Endothelial cell of umbilical vein (primary cell): ENCODE measurements at regions not wholly inside any gene's neighbourhood (a gene's known extent, or its start where the extent isn't known, plus 50 kb on each side); places are given as distances from the start of the nearest gene placed in this dataset.

ENCODE experiments used
- BruUV-seq: library from RNA; stranded (reverse); fragments of 400-500 nt; replicated peaks from 2 replicates; lab custom pipeline; 2021; lab: Mats Ljungman, UMichigan
- CTCF ChIA-PET: fragments of 300-600, 350-600 bp; sonication (Branson Sonifier 250); formaldehyde crosslinking; loops from one replicate; lab custom pipeline; 2021; ENCODE audit warnings: antibody characterized with exemption, inconsistent platforms; lab: Charles Lee
- POLR2A ChIA-PET: fragments of 300-600, 350-600 bp; sonication (Branson Sonifier 250); formaldehyde crosslinking; loops from one replicate; lab custom pipeline; 2021; ENCODE audit warnings: antibody characterized with exemption, inconsistent platforms; lab: Charles Lee
- DNase-seq: peaks from one replicate; pipeline ENCODE4 v3.0.0-alpha.2; 2011; ENCODE audit warnings: low read depth, low spot score
- FAIRE-seq: peaks from 2 replicates; lab custom pipeline; 2011; peaks lifted over from hg19 to GRCh38; lab: Jason Lieb, UNC
- H2AFZ ChIP-seq: 2 replicates; pipeline ENCODE4 v1.6.0; 2012; ENCODE audit warnings: low read depth, low read length, control low read depth, inconsistent platforms
- H3K27ac ChIP-seq: 2 replicates; pipeline ENCODE4 v1.5.1; 2011; ENCODE audit warnings: low read depth, mild to moderate bottlenecking, control low read depth, low read length, moderate library complexity; ENCODE audit not compliant: insufficient read depth
- H3K27me3 ChIP-seq, 2 experiments: 2 replicates each; pipeline versions ENCODE4 v1.6.0 to v1.6.1; 2011; ENCODE audit warnings: low read length in 2 of 2, mixed read lengths in 1 of 2; ENCODE audit not compliant: control insufficient read depth in 2 of 2, insufficient read depth in 2 of 2
- H3K36me3 ChIP-seq, 2 experiments: 2 replicates in 1 of 2; 3 replicates in 1 of 2; pipeline ENCODE4 v1.5.1; 2011; ENCODE audit warnings: low read length in 2 of 2, mild to moderate bottlenecking in 1 of 2, moderate library complexity in 1 of 2; ENCODE audit not compliant: control insufficient read depth in 2 of 2, insufficient read depth in 2 of 2; ENCODE audit errors: extremely low read depth in 1 of 2
- H3K4me1 ChIP-seq: 3 replicates; pipeline ENCODE4 v1.5.1; 2011; ENCODE audit warnings: mild to moderate bottlenecking, low read length; ENCODE audit not compliant: control insufficient read depth, insufficient read depth; ENCODE audit errors: extremely low read depth
- H3K4me2 ChIP-seq: 2 replicates; pipeline ENCODE4 v1.6.1; 2011; ENCODE audit warnings: low read length, control low read depth, mixed read lengths; ENCODE audit not compliant: insufficient read depth
- H3K4me3 ChIP-seq, 3 experiments: fragments of 200-600 bp in 1 of 3; sonication (generic), shearing (Covaris generic) in 1 of 3; replicated peaks in 1 of 3; 2 replicates each; pipeline ENCODE4 v1.5.1; 2011 to 2016; ENCODE audit warnings: control low read depth in 3 of 3, low read length in 3 of 3, mild to moderate bottlenecking in 2 of 3, inconsistent platforms in 1 of 3, low read depth in 1 of 3, moderate library complexity in 1 of 3; ENCODE audit not compliant: insufficient read depth in 1 of 3
- H3K79me2 ChIP-seq: 2 replicates; pipeline ENCODE4 v1.6.0; 2012; ENCODE audit warnings: low read length, inconsistent platforms; ENCODE audit not compliant: control insufficient read depth, insufficient read depth
- H3K9ac ChIP-seq: replicated peaks from 2 replicates; pipeline ENCODE3; 2011; ENCODE audit warnings: low read length, control low read depth; ENCODE audit not compliant: insufficient read depth; ENCODE audit errors: extremely low read depth
- H3K9me1 ChIP-seq: replicated peaks from 3 replicates; pipeline ENCODE4 v1.6.0; 2011; ENCODE audit warnings: mild to moderate bottlenecking, low read length; ENCODE audit not compliant: control insufficient read depth, insufficient read depth; ENCODE audit errors: extremely low read depth
- H3K9me3 ChIP-seq: replicated peaks from 2 replicates; pipeline ENCODE4 v1.5.1; 2012; ENCODE audit warnings: low read length, inconsistent platforms; ENCODE audit not compliant: control insufficient read depth, insufficient read depth
- H4K20me1 ChIP-seq: replicated peaks from 2 replicates; pipeline ENCODE3; 2011; ENCODE audit warnings: mild to moderate bottlenecking, low read length; ENCODE audit not compliant: control insufficient read depth, insufficient read depth; ENCODE audit errors: extremely low read depth
- EZH2 ChIP-seq: IDR thresholded peaks from 2 replicates; pipeline ENCODE4 v1.6.1; 2012; ENCODE audit warnings: borderline replicate concordance, low read depth, mild to moderate bottlenecking, moderate library complexity, low read length, inconsistent platforms; ENCODE audit not compliant: severe bottlenecking
- FOS ChIP-seq: IDR thresholded peaks from 2 replicates; pipeline ENCODE4 v1.6.1; 2011; ENCODE audit warnings: mild to moderate bottlenecking, low read length, moderate library complexity, borderline replicate concordance; ENCODE audit not compliant: insufficient read depth
- GATA2 ChIP-seq: IDR thresholded peaks from 2 replicates; pipeline ENCODE4 v1.7.0; 2011; ENCODE audit warnings: low read depth, mild to moderate bottlenecking, moderate library complexity, mixed read lengths, low read length; ENCODE audit not compliant: insufficient read length, insufficient read depth
- JUN ChIP-seq: IDR thresholded peaks from 2 replicates; pipeline ENCODE4 v1.6.1; 2011; ENCODE audit warnings: borderline replicate concordance, low read depth; ENCODE audit not compliant: insufficient read length, insufficient read depth
- MYC ChIP-seq: IDR thresholded peaks from one replicate; pipeline ENCODE4 v1.6.1; 2011; ENCODE audit warnings: mild to moderate bottlenecking, low read depth, low read length
- POLR2A ChIP-seq: IDR thresholded peaks from 2 replicates; pipeline ENCODE4 v1.6.1; 2012; ENCODE audit warnings: low read depth, mild to moderate bottlenecking, control low read depth, low read length
- POLR2AphosphoS5 ChIP-seq: IDR thresholded peaks from 2 replicates; pipeline ENCODE4 v1.6.1; 2012; ENCODE audit warnings: low read depth, mild to moderate bottlenecking, control low read depth, low read length, moderate library complexity; ENCODE audit not compliant: insufficient read depth
- dilution Hi-C: fragments of 300-500 bp; cut with MboI; formaldehyde crosslinking; loops from one replicate; pipeline ENCODE4 v1.15.0; 2019; ENCODE audit warnings: low sequenced_read_pairs; ENCODE audit not compliant: extremely low pct_ligation_motif_present
- intact Hi-C: fragments of 100-400 bp; cut with micrococcal nuclease; formaldehyde crosslinking; loops from one replicate; pipeline ENCODE4 v1.10.0; 2022
- TF ChIP-seq, protein P1 (sequence below), 2 donors: IDR thresholded peaks; 1 replicate in 1 of 2; 2 replicates in 1 of 2; pipeline ENCODE4 v1.5.1; 2011; ENCODE audit warnings: low read length in 2 of 2, mild to moderate bottlenecking in 2 of 2, moderate library complexity in 2 of 2, control low read depth in 1 of 2, inconsistent platforms in 1 of 2, low read depth in 1 of 2; ENCODE audit not compliant: insufficient read depth in 1 of 2; ENCODE audit errors: extremely low read depth in 1 of 2
- TF ChIP-seq, protein P2 (sequence below): IDR thresholded peaks from 2 replicates; pipeline ENCODE4 v1.6.1; 2011; ENCODE audit not compliant: insufficient read depth, insufficient read length

DNA sequence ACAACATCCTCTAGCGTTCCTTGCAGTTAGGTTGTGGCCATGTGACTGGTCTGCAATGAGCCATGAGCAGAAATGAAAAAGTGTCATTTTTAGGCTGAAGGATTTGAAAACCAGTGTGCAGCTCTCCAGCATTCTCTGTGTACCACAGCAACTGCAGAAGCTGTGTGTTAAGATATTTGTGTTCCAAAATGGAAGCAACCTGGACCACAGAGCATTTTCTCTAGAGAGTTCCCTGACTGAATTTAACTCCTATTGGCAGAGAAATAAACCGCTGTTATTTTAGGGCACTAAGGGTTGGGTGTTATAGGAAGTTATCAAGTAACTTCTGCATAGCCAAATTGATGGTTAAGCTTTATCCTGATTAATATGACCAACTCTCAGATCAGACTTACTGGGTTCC is 257.2 kb upstream of the THUMPD2 start:
- dilution Hi-C loops (no loop called here), intact Hi-C loops (no loop called here)
- no TSS peak for BruUV-seq
- no peak for DNase-seq
- Histone ChIP-seq H3K9me1 (no peaks in the 10 kb centered on the region), H3K79me2 (no peaks in the 10 kb centered on the region), H4K20me1 (no peaks in the 10 kb centered on the region), H3K9me3 (no peaks in the 10 kb centered on the region), H2AFZ (no peak overlapping the region), H3K4me1 (no peaks in the 10 kb centered on the region), H3K27me3 (no peaks in the 10 kb centered on the region), H3K36me3 (no peaks in the 10 kb centered on the region), H3K4me2 (no peak overlapping the region), H3K4me3 (no peak overlapping the region), H3K27ac (no peak overlapping the region), H3K9ac (no peak overlapping the region)
- no peak for TF ChIP-seq FOS
- TF ChIP-seq JUN = no peak
- TF ChIP-seq, protein P1, sequence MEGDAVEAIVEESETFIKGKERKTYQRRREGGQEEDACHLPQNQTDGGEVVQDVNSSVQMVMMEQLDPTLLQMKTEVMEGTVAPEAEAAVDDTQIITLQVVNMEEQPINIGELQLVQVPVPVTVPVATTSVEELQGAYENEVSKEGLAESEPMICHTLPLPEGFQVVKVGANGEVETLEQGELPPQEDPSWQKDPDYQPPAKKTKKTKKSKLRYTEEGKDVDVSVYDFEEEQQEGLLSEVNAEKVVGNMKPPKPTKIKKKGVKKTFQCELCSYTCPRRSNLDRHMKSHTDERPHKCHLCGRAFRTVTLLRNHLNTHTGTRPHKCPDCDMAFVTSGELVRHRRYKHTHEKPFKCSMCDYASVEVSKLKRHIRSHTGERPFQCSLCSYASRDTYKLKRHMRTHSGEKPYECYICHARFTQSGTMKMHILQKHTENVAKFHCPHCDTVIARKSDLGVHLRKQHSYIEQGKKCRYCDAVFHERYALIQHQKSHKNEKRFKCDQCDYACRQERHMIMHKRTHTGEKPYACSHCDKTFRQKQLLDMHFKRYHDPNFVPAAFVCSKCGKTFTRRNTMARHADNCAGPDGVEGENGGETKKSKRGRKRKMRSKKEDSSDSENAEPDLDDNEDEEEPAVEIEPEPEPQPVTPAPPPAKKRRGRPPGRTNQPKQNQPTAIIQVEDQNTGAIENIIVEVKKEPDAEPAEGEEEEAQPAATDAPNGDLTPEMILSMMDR (IDR thresholded peaks at IDR 0.05; ENCODE audit: extremely low read depth in 1 of 2, insufficient read depth in 1 of 2, low read depth in 1 of 2, low read length in 2 of 2) = no peak
- no peak for TF ChIP-seq MYC
- TF ChIP-seq GATA2 = no peak
- TF ChIP-seq POLR2AphosphoS5 = no peak
- TF ChIP-seq EZH2 = no peak
- TF ChIP-seq, protein P2, sequence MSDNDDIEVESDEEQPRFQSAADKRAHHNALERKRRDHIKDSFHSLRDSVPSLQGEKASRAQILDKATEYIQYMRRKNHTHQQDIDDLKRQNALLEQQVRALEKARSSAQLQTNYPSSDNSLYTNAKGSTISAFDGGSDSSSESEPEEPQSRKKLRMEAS = no peak
- TF ChIP-seq POLR2A = no peak
- FAIRE-seq = no peak
- CTCF ChIA-PET = interaction anchor here (1.2 kb wide), 1 partner anchor 26 kb away, joined by 7 read pairs; no protein-coding TSS in a partner anchor
- POLR2A ChIA-PET = no interaction called here
